GM12878 (cell line): ENCODE measurements at regions not wholly inside any gene's neighbourhood (a gene's known extent, or its start where the extent isn't known, plus 50 kb on each side); places are given as distances from the start of the nearest gene placed in this dataset.

Experiments used
- ATAC-seq: fragments of 200-7000 bp; cut with Tn5 transposase; 3 replicates; pipeline ENCODE4 v1.9.1; 2020; ENCODE audit warnings: mild to moderate bottlenecking, moderate library complexity
- BruUV-seq: library from RNA; stranded (reverse); fragments of 400-500 nt; replicated peaks from 2 replicates; lab custom pipeline; 2021; lab: Mats Ljungman, UMichigan
- CTCF ChIA-PET: fragments of 300-600 bp; sonication (Branson Sonifier 250); formaldehyde crosslinking; extraction: SDS; loops from one replicate; lab custom pipeline; 2021; ENCODE audit warnings: inconsistent platforms; lab: Yijun Ruan, JAX
- POLR2A ChIA-PET: fragments of 350-600 bp; formaldehyde crosslinking; extraction: SDS; loops from one replicate; lab custom pipeline; 2021; ENCODE audit warnings: inconsistent platforms; lab: Charles Lee
- RAD21 ChIA-PET: fragments of 300-600 bp; sonication (Branson Sonifier 250); formaldehyde crosslinking; loops from one replicate; lab custom pipeline; 2023; ENCODE audit warnings: antibody characterized with exemption; ENCODE audit not compliant: unreplicated experiment; lab: Charles Lee
- SMC1A ChIA-PET: fragments of 300-600 bp; sonication (Branson Sonifier 250); formaldehyde crosslinking; loops from one replicate; lab custom pipeline; 2023; ENCODE audit not compliant: unreplicated experiment, uncharacterized antibody; lab: Charles Lee
- DNase-seq: peaks from one replicate; pipeline ENCODE4 v3.0.0-alpha.2; 2011; ENCODE audit warnings: low read depth, low spot score
- FAIRE-seq: peaks from 3 replicates; lab custom pipeline; 2011; peaks lifted over from hg19 to GRCh38; lab: Jason Lieb, UNC
- H2AFZ ChIP-seq: 2 replicates; pipeline ENCODE4 v1.6.0; 2011; ENCODE audit warnings: low read depth, low read length, control low read depth; ENCODE audit not compliant: control insufficient read depth
- H3K27ac ChIP-seq: 2 replicates; pipeline ENCODE4 v1.5.1; 2011; ENCODE audit warnings: control low read depth; ENCODE audit not compliant: control insufficient read depth, insufficient read depth
- H3K27me3 ChIP-seq, 2 experiments: replicated peaks in 1 of 2; 2 replicates each; pipeline versions ENCODE4 v1.6.0 to v1.6.1; 2011; ENCODE audit warnings: low read length in 1 of 2; ENCODE audit not compliant: control insufficient read depth in 2 of 2, insufficient read depth in 2 of 2
- H3K36me3 ChIP-seq, 2 experiments: 2 replicates each; pipeline ENCODE4 v1.5.1; 2011; ENCODE audit warnings: low read length in 1 of 2; ENCODE audit not compliant: control insufficient read depth in 2 of 2, insufficient read depth in 2 of 2
- H3K4me1 ChIP-seq: 2 replicates; pipeline ENCODE4 v1.6.1; 2011; ENCODE audit warnings: mild to moderate bottlenecking, low read length, moderate library complexity, mixed read lengths; ENCODE audit not compliant: control insufficient read depth, insufficient read depth
- H3K4me2 ChIP-seq: 2 replicates; pipeline ENCODE4 v1.6.0; 2011; ENCODE audit warnings: control low read depth; ENCODE audit not compliant: control insufficient read depth, insufficient read depth
- H3K4me3 ChIP-seq: fragments of 200-600 bp; sonication (generic); 2 replicates; pipeline ENCODE4 v1.5.1; 2016
- H3K79me2 ChIP-seq: 2 replicates; pipeline ENCODE4 v1.6.0; 2011; ENCODE audit warnings: low read length; ENCODE audit not compliant: control insufficient read depth, insufficient read depth
- H3K9ac ChIP-seq: 2 replicates; pipeline ENCODE4 v1.8.0; 2011; ENCODE audit warnings: low read length, control low read depth, mixed read lengths; ENCODE audit not compliant: control insufficient read depth, insufficient read depth
- H3K9me3 ChIP-seq: replicated peaks from 3 replicates; pipeline ENCODE4 v1.5.1; 2011; ENCODE audit warnings: mild to moderate bottlenecking, low read length; ENCODE audit not compliant: control insufficient read depth, insufficient read depth
- H4K20me1 ChIP-seq: 2 replicates; pipeline ENCODE4 v1.6.0; 2011; ENCODE audit not compliant: control insufficient read depth, insufficient read depth
- ATF7 ChIP-seq: fragments of 450-650 bp; IDR thresholded peaks from 2 replicates; pipeline ENCODE4 v1.6.1; 2016; ENCODE audit warnings: low read depth, mild to moderate bottlenecking
- BCL11A ChIP-seq: IDR thresholded peaks from 2 replicates; pipeline ENCODE4 v1.6.1; 2011; ENCODE audit warnings: low read depth, low read length
- BHLHE40 ChIP-seq, 2 experiments: fragments of 450-650 bp in 1 of 2; IDR thresholded peaks; 2 replicates each; pipeline ENCODE4 v1.6.1; 2011 to 2017; ENCODE audit warnings: low read depth in 2 of 2, borderline replicate concordance in 1 of 2, improper control_type of control experiment in 1 of 2, low read length in 1 of 2, mild to moderate bottlenecking in 1 of 2
- CREM ChIP-seq: IDR thresholded peaks from 2 replicates; pipeline ENCODE4 v1.6.1; 2014; ENCODE audit warnings: antibody characterized with exemption, low read depth
- HDAC6 ChIP-seq: fragments of 200-600 bp; sonication (generic); IDR thresholded peaks from one replicate; pipeline ENCODE4 v1.8.0; 2017; ENCODE audit warnings: antibody characterized with exemption; ENCODE audit not compliant: unreplicated experiment
- IKZF1 ChIP-seq: fragments of 450-650 bp; conservative IDR thresholded peaks from 2 replicates; pipeline ENCODE4 v1.6.1; 2017; ENCODE audit warnings: antibody characterized with exemption, mild to moderate bottlenecking
- IKZF2 ChIP-seq, 2 experiments: fragments of 450-650 bp; IDR thresholded peaks; 2 replicates each; pipeline ENCODE4 v1.6.1; 2017; ENCODE audit warnings: mild to moderate bottlenecking in 2 of 2, moderate library complexity in 2 of 2
- IRF5 ChIP-seq: fragments of 450-650 bp; IDR thresholded peaks from 2 replicates; pipeline ENCODE4 v1.6.1; 2017; ENCODE audit warnings: borderline replicate concordance
- JUND ChIP-seq: IDR thresholded peaks from 2 replicates; pipeline ENCODE4 v1.6.1; 2012; ENCODE audit warnings: low read depth, mild to moderate bottlenecking, low read length, improper control_type of control experiment, moderate library complexity
- MEF2B ChIP-seq: fragments of 450-650 bp; IDR thresholded peaks from 2 replicates; pipeline ENCODE4 v1.6.1; 2018; ENCODE audit warnings: mild to moderate bottlenecking, moderate library complexity; ENCODE audit not compliant: partially characterized antibody, poor library complexity, severe bottlenecking
- NFXL1 ChIP-seq: fragments of 450-650 bp; IDR thresholded peaks from 2 replicates; pipeline ENCODE4 v1.6.1; 2017; ENCODE audit warnings: antibody characterized with exemption, mild to moderate bottlenecking, borderline replicate concordance
- POLR2AphosphoS2 ChIP-seq: IDR thresholded peaks from 2 replicates; pipeline ENCODE4 v1.6.1; 2011; ENCODE audit warnings: low read depth, mild to moderate bottlenecking, low read length, improper control_type of control experiment, moderate library complexity
- PRDM15 ChIP-seq: fragments of 450-650 bp; formaldehyde crosslinking; IDR thresholded peaks from 2 replicates; pipeline ENCODE4 v1.4.0; 2020; ENCODE audit warnings: mild to moderate bottlenecking, moderate library complexity
- RCOR1 ChIP-seq: conservative IDR thresholded peaks from 2 replicates; pipeline ENCODE4 v1.6.1; 2012; ENCODE audit warnings: low read depth, low read length, improper control_type of control experiment
- ZNF207 ChIP-seq: fragments of 450-650 bp; IDR thresholded peaks from 2 replicates; pipeline ENCODE4 v1.6.1; 2014; ENCODE audit warnings: antibody characterized with exemption, mild to moderate bottlenecking, borderline replicate concordance
- ZSCAN29 ChIP-seq: fragments of 450-650 bp; IDR thresholded peaks from 2 replicates; pipeline ENCODE4 v1.6.1; 2017; ENCODE audit warnings: mild to moderate bottlenecking, moderate library complexity
- WGBS: methylation state at CpG from one replicate; pipeline ENCODE4 v1.1.6; 2016; ENCODE audit warnings: low lambda C conversion rate; ENCODE audit not compliant: insufficient replicate concordance, insufficient coverage; ENCODE audit errors: missing lambda C conversion rate; 5-methylcytosine and 5-hydroxymethylcytosine counted together
- in situ Hi-C: fragments of 300-500 bp; cut with MboI; formaldehyde crosslinking; loops from 9 replicates; pipeline ENCODE4 v1.14.3; 2018; ENCODE audit warnings: mixed read lengths
- intact Hi-C: fragments of 100-400 bp; cut with micrococcal nuclease; formaldehyde crosslinking; loops from one replicate; pipeline ENCODE4 v1.14.2; 2022; ENCODE audit not compliant: unreplicated experiment
- TF ChIP-seq, protein P1 (sequence below): IDR thresholded peaks from 2 replicates; pipeline ENCODE4 v1.6.1; 2011; ENCODE audit warnings: borderline replicate concordance, low read depth, mild to moderate bottlenecking, moderate library complexity, low read length; ENCODE audit not compliant: insufficient read depth, poor library complexity, severe bottlenecking

DNA sequence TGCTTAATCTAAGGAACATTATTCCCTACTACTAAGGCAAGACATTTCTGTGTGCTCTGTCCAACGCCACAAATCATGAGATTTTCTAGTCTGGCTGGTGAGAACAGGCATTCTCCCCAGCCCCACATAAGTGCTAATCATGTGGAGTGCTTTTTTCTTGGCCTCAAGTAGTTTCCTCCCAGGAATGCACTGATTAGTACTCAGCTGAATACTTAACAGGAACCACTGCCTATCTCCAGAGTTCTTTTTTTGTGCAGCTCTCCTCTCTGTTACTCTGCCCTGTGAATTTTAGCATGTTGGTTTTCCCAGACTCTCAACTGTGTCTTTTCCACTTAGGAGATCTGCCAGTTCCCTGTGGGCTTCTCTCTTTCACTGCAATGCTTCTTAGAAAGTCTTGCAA, 1098.5 kb upstream of the LRRTM3 start:
- no peak overlapping the region for H3K4me3 ChIP-seq
- ChIA-PET SMC1A (no interaction called here), POLR2A (no interaction called here), CTCF (interaction anchor here (0.6 kb wide), 1 partner anchor 1952 kb away, joined by 3 read pairs; no protein-coding TSS in a partner anchor), RAD21 (no interaction called here)
- no TSS peak for BruUV-seq
- no peak overlapping the region for H3K4me2 ChIP-seq
- no peaks in the 10 kb centered on the region for H3K4me1 ChIP-seq
- ATAC-seq (no peak), DNase-seq (no peak), FAIRE-seq (no peak)
- no peak overlapping the region for H2AFZ ChIP-seq
- no peaks in the 10 kb centered on the region for H3K9me3 ChIP-seq
- intact Hi-C loops, result no loop called here
- H3K27ac ChIP-seq, result no peak overlapping the region
- no peaks in the 10 kb centered on the region for H3K36me3 ChIP-seq
- no peaks in the 10 kb centered on the region for H3K27me3 ChIP-seq
- no peak overlapping the region for H3K9ac ChIP-seq
- H3K79me2 ChIP-seq, result no peaks in the 10 kb centered on the region
- WGBS, result 5% methylated on average over 1 of the region's 1 CpG
- H4K20me1 ChIP-seq, result no peaks in the 10 kb centered on the region
- in situ Hi-C loops, result no loop called here
- TF ChIP-seq ZSCAN29 (no peak), BHLHE40 (IDR thresholded peaks at IDR 0.05; ENCODE audit: borderline replicate concordance in 1 of 2, low read depth in 2 of 2, low read length in 1 of 2) (no peak), BCL11A (no peak), ATF7 (no peak), PRDM15 (no peak), RCOR1 (no peak), IRF5 (no peak), IKZF1 (no peak), JUND (no peak), ZNF207 (no peak), NFXL1 (no peak), IKZF2 (IDR thresholded peaks at IDR 0.05) (no peak), CREM (no peak), POLR2AphosphoS2 (no peak), HDAC6 (no peak), MEF2B (no peak)
- TF ChIP-seq, protein P1, sequence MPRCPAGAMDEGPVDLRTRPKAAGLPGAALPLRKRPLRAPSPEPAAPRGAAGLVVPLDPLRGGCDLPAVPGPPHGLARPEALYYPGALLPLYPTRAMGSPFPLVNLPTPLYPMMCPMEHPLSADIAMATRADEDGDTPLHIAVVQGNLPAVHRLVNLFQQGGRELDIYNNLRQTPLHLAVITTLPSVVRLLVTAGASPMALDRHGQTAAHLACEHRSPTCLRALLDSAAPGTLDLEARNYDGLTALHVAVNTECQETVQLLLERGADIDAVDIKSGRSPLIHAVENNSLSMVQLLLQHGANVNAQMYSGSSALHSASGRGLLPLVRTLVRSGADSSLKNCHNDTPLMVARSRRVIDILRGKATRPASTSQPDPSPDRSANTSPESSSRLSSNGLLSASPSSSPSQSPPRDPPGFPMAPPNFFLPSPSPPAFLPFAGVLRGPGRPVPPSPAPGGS, result no peak
